ENCODE measurements at regions not wholly inside any gene's neighbourhood (a gene's known extent, or its start where the extent isn't known, plus 50 kb on each side); places are given as distances from the start of the nearest gene placed in this dataset.

DNA sequence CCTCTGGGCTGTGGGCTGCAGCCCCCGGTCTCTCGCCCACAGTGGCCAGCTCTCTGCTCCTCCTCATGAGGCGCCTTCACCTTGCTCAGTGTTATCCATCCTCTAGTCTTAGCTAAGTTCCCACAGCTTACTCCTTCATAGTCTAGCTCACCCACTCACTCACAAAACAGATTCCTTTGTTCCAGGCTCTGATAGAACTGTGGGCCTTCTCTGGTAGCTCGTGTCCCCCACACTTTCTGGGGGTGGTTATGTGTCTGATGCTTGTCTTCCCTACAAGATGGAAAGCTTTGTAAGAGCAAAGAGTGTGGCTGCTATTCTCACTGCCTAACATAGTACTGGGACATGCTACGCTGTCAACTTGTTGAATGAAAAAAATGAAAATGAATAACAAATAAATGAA is 135.8 kb downstream of the EN1 start:
- ChIA-PET POLR2A (no interaction called here), CTCF (no interaction called here)

DNA sequence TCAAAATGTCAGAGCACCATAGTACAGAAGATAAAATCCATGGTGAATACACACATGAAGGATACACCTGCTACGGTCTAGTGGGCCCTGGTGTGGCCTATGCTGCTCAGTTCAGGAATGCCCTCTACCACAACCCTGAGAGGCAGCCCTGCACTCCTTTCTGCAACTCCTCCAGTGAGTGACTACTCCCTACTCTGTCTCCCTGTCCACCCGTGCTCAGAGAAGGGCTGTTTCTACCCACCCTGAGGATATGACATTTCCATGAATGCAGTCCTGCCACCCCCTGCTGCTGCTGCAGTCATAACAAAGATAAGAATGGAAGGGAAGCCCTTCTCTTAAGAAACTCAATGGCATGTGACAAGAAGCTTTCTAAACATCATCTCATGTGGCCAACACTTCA is 137.0 kb downstream of the EN1 start:
- no peaks in the 10 kb centered on the region for H3K9me3 Mint-ChIP-seq (ENCODE audit: insufficient read depth)
- peaks cover 2% of the 10 kb centered on the region for H3K27me3 Mint-ChIP-seq (ENCODE audit: low read depth)
- no peaks in the 10 kb centered on the region for H3K4me1 Mint-ChIP-seq (ENCODE audit: low read depth)
- CTCF ChIA-PET: no interaction called here
- ATAC-seq (no peak), DNase-seq (no peak)
- H3K4me3 Mint-ChIP-seq: no peak overlapping the region
- H3K27ac Mint-ChIP-seq: no peak overlapping the region
- POLR2A ChIA-PET: no interaction called here
- no peaks in the 10 kb centered on the region for H3K36me3 Mint-ChIP-seq (ENCODE audit: low read depth)

More for the DNA sequence above, 135.8 kb downstream of the EN1 start:
- Mint-ChIP-seq H3K36me3 (ENCODE audit: low read depth) (no peaks in the 10 kb centered on the region), H3K4me3 (no peak overlapping the region), H3K9me3 (ENCODE audit: insufficient read depth) (no peaks in the 10 kb centered on the region), H3K4me1 (ENCODE audit: low read depth) (no peaks in the 10 kb centered on the region), H3K27ac (no peak overlapping the region), H3K27me3 (ENCODE audit: low read depth) (peaks cover 2% of the 10 kb centered on the region)
- DNase-seq (no peak), ATAC-seq (no peak)

DNA sequence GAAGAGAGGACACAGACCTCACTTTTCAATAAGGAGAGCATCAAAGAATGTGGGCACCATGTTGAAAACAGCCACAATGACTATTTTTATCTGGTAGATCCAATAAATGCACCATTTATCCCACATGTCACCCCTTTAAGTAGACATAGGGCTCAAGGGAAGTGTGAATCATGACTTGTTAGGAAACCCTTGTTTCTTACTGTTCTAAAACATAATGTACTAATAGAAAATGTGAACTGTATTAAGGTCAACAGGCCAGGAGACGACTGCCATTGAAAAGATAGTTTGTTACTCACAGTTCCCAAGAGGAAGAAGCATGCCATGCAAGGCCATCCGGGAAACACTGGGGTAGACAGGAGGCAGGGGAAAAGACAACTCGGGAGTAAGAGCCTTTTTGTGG is 137.7 kb downstream of the EN1 start:
- DNase-seq: no peak
- ChIA-PET POLR2A (no interaction called here), CTCF (no interaction called here)
- Mint-ChIP-seq H3K4me3 (no peak overlapping the region), H3K36me3 (ENCODE audit: low read depth) (no peaks in the 10 kb centered on the region), H3K4me1 (ENCODE audit: low read depth) (no peaks in the 10 kb centered on the region), H3K9me3 (ENCODE audit: insufficient read depth) (no peaks in the 10 kb centered on the region), H3K27ac (no peak overlapping the region), H3K27me3 (ENCODE audit: low read depth) (peaks cover 2% of the 10 kb centered on the region)
- ATAC-seq: no peak

DNA sequence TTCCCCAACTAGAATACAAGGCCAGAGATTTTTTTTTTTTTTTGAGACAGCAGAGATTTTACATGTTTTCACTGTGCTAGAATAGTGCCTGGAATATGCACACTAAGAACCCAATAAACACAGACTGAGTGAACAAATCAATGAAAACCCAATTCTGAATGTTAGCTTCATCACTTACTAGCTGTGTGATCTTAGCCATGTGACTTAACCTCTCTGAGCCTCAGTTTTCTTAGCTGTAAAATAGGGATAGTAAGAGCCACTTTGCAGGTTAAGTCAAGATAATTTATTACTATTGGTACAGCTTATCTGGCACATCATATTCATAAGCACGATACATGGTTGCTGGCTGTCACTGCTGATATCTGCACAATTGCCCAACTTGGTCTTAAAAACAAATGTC is 140.6 kb downstream of the EN1 start:
- H3K27ac Mint-ChIP-seq: no peak overlapping the region
- ChIA-PET CTCF (no interaction called here), POLR2A (no interaction called here)
- no peaks in the 10 kb centered on the region for H3K9me3 Mint-ChIP-seq (ENCODE audit: insufficient read depth)
- no peaks in the 10 kb centered on the region for H3K4me1 Mint-ChIP-seq (ENCODE audit: low read depth)
- H3K4me3 Mint-ChIP-seq: no peak overlapping the region
- H3K27me3 Mint-ChIP-seq (ENCODE audit: low read depth): peaks cover 2% of the 10 kb centered on the region
- ATAC-seq: no peak
- no peak for DNase-seq
- no peaks in the 10 kb centered on the region for H3K36me3 Mint-ChIP-seq (ENCODE audit: low read depth)

DNA sequence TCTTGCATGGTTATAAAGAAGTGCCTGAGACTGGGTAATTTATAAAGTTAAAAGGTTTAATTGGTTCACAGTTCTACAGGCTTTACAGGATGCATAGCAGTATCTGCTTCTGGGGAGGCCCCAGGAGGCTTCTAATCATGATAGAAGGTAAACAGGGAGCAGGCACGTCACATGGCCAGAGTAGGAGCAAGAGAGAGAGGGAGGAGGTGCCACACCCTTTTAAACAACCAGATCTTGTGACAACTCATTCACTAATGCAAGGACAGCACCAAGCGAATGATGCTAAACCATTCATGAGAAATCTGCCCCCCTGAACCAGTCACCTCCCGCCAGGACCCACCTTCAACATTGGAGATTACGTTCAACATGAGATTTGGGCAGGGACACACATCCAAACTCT is 141.1 kb downstream of the EN1 start:
- no peak for DNase-seq

DNA sequence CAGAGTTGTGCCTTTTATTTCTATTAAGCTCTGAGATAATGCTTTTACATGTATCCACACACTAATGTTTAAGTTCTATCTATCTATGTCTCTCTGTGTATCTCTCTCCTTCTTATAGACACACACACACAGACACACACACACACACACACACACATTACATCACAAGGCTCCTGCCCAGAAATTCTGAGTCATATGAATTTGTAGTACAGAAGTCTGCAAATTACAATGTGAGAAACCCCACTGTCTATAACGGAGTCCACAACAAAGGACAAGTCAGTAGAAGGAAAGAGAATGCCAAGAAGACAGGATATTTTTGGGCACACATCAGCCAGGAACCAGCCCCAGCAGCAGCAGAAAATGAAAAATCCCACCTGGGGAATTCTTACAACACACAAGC is 142.4 kb downstream of the EN1 start:
- no peaks in the 10 kb centered on the region for H3K36me3 Mint-ChIP-seq (ENCODE audit: low read depth)
- no peak overlapping the region for H3K27ac Mint-ChIP-seq
- H3K27me3 Mint-ChIP-seq (ENCODE audit: low read depth): peaks cover 2% of the 10 kb centered on the region
- no peak overlapping the region for H3K4me3 Mint-ChIP-seq
- H3K9me3 Mint-ChIP-seq (ENCODE audit: insufficient read depth): no peaks in the 10 kb centered on the region
- no peak for ATAC-seq
- ChIA-PET POLR2A (no interaction called here), CTCF (no interaction called here)
- no peak for DNase-seq
- no peaks in the 10 kb centered on the region for H3K4me1 Mint-ChIP-seq (ENCODE audit: low read depth)

More for the DNA sequence above, 141.1 kb downstream of the EN1 start:
- POLR2A ChIA-PET: no interaction called here
- CTCF ChIA-PET: no interaction called here
- ATAC-seq: no peak
- peaks cover 2% of the 10 kb centered on the region for H3K27me3 Mint-ChIP-seq (ENCODE audit: low read depth)
- no peaks in the 10 kb centered on the region for H3K36me3 Mint-ChIP-seq (ENCODE audit: low read depth)
- no peaks in the 10 kb centered on the region for H3K4me1 Mint-ChIP-seq (ENCODE audit: low read depth)
- no peak overlapping the region for H3K4me3 Mint-ChIP-seq
- no peaks in the 10 kb centered on the region for H3K9me3 Mint-ChIP-seq (ENCODE audit: insufficient read depth)
- H3K27ac Mint-ChIP-seq: no peak overlapping the region

DNA sequence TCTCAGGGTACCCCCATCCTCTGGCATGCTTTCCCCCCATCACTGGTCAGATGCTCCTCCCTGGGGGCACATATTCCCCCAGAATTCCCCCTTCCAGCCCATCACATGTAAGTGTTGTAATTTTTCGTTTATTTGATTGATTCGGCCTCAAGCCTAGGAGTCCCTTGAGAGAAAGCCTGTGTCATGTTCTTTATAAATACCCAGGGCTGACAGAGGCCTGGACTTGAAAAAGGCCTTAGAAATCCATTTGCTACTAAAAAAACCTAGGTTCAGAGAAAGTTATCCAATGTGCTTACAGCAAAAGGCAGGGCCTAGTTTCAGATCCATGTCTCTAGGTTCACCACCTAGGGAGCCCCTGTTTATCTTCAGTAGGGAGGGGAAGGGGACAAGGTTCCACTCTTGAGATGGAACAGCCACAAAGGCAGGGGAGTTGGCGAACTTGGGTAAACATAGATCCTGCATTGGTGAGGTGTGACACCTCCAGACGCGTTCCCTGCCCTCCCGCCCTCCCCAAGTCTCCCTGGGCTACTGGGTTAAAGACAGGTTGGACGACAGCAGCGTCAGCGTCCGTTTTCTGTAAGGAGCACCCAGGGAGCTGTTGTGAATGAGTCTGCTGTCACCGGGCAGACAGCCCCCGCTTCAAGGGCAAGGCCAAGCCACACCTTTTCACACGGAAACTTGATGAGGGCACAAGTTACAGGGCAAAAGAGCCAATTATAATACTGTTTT is 147.8 kb downstream of the EN1 start:
- ChIA-PET CTCF (no interaction called here), POLR2A (no interaction called here)
- ATAC-seq (no peak), DNase-seq (no peak)
- Mint-ChIP-seq H3K36me3 (ENCODE audit: low read depth) (no peaks in the 10 kb centered on the region), H3K4me1 (ENCODE audit: low read depth) (no peaks in the 10 kb centered on the region), H3K9me3 (ENCODE audit: insufficient read depth) (no peaks in the 10 kb centered on the region), H3K27ac (no peak overlapping the region), H3K27me3 (ENCODE audit: low read depth) (no peaks in the 10 kb centered on the region), H3K4me3 (no peak overlapping the region)

DNA sequence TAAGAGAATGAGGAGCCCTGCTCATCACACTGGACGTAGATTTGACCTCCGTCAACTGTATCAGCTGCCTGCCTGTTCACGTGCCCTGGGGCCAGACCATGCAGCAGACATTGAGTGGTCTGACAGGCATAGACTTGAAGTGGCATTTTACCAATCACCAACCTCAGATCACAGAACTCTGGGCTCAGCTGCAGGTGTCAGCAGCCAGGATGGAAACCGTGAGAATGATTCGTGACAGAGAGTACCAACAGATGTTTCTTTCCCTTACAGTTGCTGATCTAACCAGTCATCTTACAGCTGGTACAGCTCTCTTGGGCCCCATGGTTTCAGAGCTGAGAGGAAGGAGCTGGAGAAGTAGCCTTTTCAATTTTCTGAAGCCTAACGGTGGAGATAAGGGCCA is 148.9 kb downstream of the EN1 start:
- ATAC-seq: no peak
- Mint-ChIP-seq H3K9me3 (ENCODE audit: insufficient read depth) (no peaks in the 10 kb centered on the region), H3K27me3 (ENCODE audit: low read depth) (no peaks in the 10 kb centered on the region), H3K36me3 (ENCODE audit: low read depth) (no peaks in the 10 kb centered on the region), H3K4me1 (ENCODE audit: low read depth) (no peaks in the 10 kb centered on the region), H3K27ac (no peak overlapping the region), H3K4me3 (no peak overlapping the region)
- POLR2A ChIA-PET: interaction anchor here (0.6 kb wide), 1 partner anchor 316 kb away, joined by 3 read pairs; no protein-coding TSS in a partner anchor
- CTCF ChIA-PET: no interaction called here
- DNase-seq: no peak

DNA sequence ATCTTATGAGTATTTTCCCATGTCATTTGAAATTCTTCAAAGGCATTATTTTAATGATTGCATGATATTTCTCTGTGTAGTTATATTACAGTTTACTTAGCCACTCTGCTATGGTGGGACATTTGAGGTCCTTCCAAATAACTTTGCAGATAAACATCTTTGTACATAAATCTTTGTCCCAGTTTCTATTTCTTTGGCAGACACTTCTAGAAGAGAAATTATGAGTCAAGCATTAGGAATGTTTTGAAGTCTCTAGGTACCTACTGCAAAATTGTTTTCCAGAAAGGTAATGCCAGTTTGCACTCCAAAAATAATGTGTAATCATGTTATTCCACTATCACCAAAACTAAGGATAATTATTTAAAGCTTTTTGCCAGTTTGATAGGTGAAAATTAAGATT is 149.7 kb downstream of the EN1 start:
- no peak overlapping the region for H3K27ac Mint-ChIP-seq
- ChIA-PET POLR2A (no interaction called here), CTCF (interaction anchor here (0.6 kb wide), 1 partner anchor 369 kb away, joined by 3 read pairs; no protein-coding TSS in a partner anchor)
- H3K36me3 Mint-ChIP-seq (ENCODE audit: low read depth): no peaks in the 10 kb centered on the region
- H3K9me3 Mint-ChIP-seq (ENCODE audit: insufficient read depth): no peaks in the 10 kb centered on the region
- ATAC-seq (no peak), DNase-seq (no peak)
- H3K27me3 Mint-ChIP-seq (ENCODE audit: low read depth): no peaks in the 10 kb centered on the region
- no peaks in the 10 kb centered on the region for H3K4me1 Mint-ChIP-seq (ENCODE audit: low read depth)
- no peak overlapping the region for H3K4me3 Mint-ChIP-seq

DNA sequence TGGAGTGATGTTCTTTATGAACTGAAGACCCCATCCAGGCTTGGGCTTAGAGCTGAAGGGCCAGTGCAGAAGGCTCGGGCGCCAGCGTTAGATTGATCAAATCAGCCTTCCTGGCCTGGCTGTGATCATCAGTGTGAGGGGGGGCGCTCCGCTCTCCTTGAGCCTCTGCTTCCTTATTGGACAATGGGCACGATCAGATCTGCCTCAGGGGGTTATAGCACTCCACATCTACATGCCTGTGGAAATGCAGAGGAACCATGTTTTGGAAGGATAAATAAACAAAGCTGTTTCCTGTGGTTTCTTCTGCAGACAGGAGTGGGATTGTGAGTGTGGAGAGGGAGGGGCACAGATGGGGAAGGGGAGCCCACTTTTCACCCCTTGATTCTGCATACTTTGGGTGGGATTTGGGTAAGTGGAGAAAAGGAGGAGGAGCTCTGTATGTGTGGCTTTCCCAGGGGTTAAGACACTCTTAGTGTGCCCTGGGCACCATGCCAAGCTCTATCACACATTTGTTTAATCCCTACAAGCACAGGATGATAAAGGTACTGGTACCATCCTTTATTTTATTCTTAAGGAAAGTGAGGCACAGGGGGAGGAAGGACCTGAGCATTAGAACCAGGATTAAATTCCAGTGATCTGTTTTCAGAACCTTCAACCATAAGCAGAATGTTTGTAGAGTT is 150.5 kb downstream of the EN1 start:
- Mint-ChIP-seq H3K36me3 (ENCODE audit: low read depth) (no peaks in the 10 kb centered on the region), H3K9me3 (ENCODE audit: insufficient read depth) (no peaks in the 10 kb centered on the region), H3K4me3 (no peak overlapping the region), H3K4me1 (ENCODE audit: low read depth) (no peaks in the 10 kb centered on the region), H3K27me3 (ENCODE audit: low read depth) (no peaks in the 10 kb centered on the region), H3K27ac (no peak overlapping the region)
- POLR2A ChIA-PET: no interaction called here
- DNase-seq (no peak), ATAC-seq (no peak)
- CTCF ChIA-PET: no interaction called here

DNA sequence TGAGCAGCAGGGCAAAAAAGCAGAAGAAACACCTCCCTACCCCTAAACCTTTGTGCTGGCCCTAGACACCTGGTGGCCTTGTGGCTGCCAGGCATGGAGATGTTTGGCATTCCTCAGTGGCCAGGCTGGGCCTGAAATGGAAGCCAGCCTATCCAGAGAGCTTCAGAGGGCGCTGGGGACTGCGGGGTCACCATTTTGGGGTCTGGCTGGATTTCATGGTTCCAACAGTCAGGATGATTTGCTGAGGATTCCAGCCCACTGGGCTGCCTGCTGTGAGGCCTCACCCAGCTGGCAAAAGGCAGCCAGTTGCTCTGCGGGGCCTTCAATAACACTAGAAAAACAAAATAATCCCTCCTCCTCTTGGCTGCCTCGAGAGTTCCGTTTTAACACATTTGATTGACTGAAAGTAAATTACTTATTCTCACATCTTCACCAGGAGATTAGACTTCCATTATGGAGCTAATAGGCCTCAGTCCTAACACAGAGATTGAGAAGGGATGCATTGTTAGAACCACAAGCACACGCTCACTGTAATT is 154.1 kb downstream of the EN1 start:
- ChIA-PET POLR2A (no interaction called here), CTCF (no interaction called here)
- DNase-seq (no peak), ATAC-seq (no peak)
- Mint-ChIP-seq H3K4me1 (ENCODE audit: low read depth) (no peaks in the 10 kb centered on the region), H3K27ac (no peak overlapping the region), H3K36me3 (ENCODE audit: low read depth) (no peaks in the 10 kb centered on the region), H3K9me3 (ENCODE audit: insufficient read depth) (no peaks in the 10 kb centered on the region), H3K4me3 (no peak overlapping the region), H3K27me3 (ENCODE audit: low read depth) (no peaks in the 10 kb centered on the region)

DNA sequence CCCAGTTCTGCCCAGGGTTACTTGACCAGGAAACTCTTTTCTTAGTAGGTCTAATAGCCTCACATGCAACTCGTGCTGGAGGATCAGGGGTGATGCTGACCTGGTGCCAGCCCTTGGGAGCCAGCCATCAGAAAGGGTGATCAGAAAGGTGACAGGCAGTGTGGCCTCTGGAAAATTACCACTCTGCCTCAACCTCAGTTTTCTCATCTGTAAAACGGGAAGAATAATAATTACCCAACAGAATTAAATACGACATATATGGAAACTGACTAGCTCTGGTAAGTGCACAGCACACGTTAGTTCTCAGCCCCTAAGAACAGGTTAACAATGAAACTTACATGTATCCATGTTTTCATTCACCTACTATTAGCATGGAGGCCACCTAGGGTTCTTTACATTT is 157.6 kb downstream of the EN1 start:
- POLR2A ChIA-PET: no interaction called here
- H3K4me3 Mint-ChIP-seq: no peak overlapping the region
- DNase-seq: no peak
- no peaks in the 10 kb centered on the region for H3K4me1 Mint-ChIP-seq (ENCODE audit: low read depth)
- H3K27me3 Mint-ChIP-seq (ENCODE audit: low read depth): no peaks in the 10 kb centered on the region
- H3K27ac Mint-ChIP-seq: no peak overlapping the region
- H3K36me3 Mint-ChIP-seq (ENCODE audit: low read depth): no peaks in the 10 kb centered on the region
- CTCF ChIA-PET: no interaction called here
- ATAC-seq: no peak
- no peaks in the 10 kb centered on the region for H3K9me3 Mint-ChIP-seq (ENCODE audit: insufficient read depth)

DNA sequence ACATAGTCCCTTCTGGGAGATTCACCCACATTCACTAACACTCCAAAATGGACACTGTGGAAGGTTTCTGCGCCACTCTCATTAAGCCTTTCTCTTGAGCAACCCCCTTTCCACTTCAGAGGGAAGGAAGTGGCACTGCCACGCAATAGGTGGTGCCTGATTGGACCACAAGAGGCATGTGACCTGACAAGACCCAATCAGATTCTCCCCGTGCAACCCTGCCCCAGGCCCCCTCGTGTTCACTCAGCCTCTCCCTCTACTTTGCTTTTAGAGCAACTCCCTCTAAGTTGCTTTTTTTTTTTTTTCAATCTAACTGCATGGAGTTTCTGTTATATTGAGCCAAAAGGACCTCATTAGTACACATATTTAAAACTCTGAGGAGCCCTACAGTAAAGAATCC is 158.0 kb downstream of the EN1 start:
- no peaks in the 10 kb centered on the region for H3K36me3 Mint-ChIP-seq (ENCODE audit: low read depth)
- H3K4me1 Mint-ChIP-seq (ENCODE audit: low read depth): no peaks in the 10 kb centered on the region
- no peaks in the 10 kb centered on the region for H3K9me3 Mint-ChIP-seq (ENCODE audit: insufficient read depth)
- no peak for ATAC-seq
- H3K27me3 Mint-ChIP-seq (ENCODE audit: low read depth): no peaks in the 10 kb centered on the region
- H3K27ac Mint-ChIP-seq: no peak overlapping the region
- POLR2A ChIA-PET: no interaction called here
- CTCF ChIA-PET: no interaction called here
- DNase-seq: no peak
- no peak overlapping the region for H3K4me3 Mint-ChIP-seq
